Epithelial cell of prostate (primary cell): ENCODE measurements at regions not wholly inside any gene's neighbourhood (a gene's known extent, or its start where the extent isn't known, plus 50 kb on each side); places are given as distances from the start of the nearest gene placed in this dataset.
"Not testable (repeated sequence)": the region's sequence is repeated elsewhere in the genome, so short reads cannot be mapped to it uniquely, and the experiment has no call there.

Experiments used
- DNase-seq: peaks from one replicate; pipeline ENCODE4 v3.0.0-alpha.2; 2011; ENCODE audit warnings: low read depth, low spot score
- H3K27ac ChIP-seq: fragments of 450-650 bp; 2 replicates; pipeline ENCODE4 v1.5.1; 2017; ENCODE audit warnings: mild to moderate bottlenecking

- no peak overlapping the region for H3K27ac ChIP-seq
- no peak for DNase-seq
Measured at GRCh38 chr5:74535926-74536325, 104.6 kb downstream of the ENC1 start.

GRCh38 chr5:74534397-74535129 lies 106.0 kb downstream of the ENC1 start:
- no peak overlapping the region for H3K27ac ChIP-seq
- DNase-seq = no peak

- H3K27ac ChIP-seq = no peak overlapping the region
- DNase-seq = no peak
Measured at GRCh38 chr5:74530326-74531050, 110.0 kb downstream of the ENC1 start.

- H3K27ac ChIP-seq = no peak overlapping the region
- DNase-seq = no peak
Measured at GRCh38 chr5:74529101-74529500, 111.4 kb downstream of the ENC1 start.

GRCh38 chr5:74526111-74526510 lies 114.4 kb downstream of the ENC1 start:
- no peak overlapping the region for H3K27ac ChIP-seq
- no peak for DNase-seq

GRCh38 chr5:74524767-74525166 lies 115.8 kb downstream of the ENC1 start:
- not testable (repeated sequence) for DNase-seq, H3K27ac ChIP-seq

GRCh38 chr5:74523698-74524097 lies 116.8 kb downstream of the ENC1 start:
- H3K27ac ChIP-seq, DNase-seq: not testable (repeated sequence)

GRCh38 chr5:74522838-74523237 lies 117.7 kb downstream of the ENC1 start:
- not testable (repeated sequence) for H3K27ac ChIP-seq

GRCh38 chr5:74521401-74521800 lies 119.1 kb downstream of the ENC1 start:
- no peak for DNase-seq
- H3K27ac ChIP-seq = no peak overlapping the region

More at GRCh38 chr5:74522838-74523237, 117.7 kb downstream of the ENC1 start:
- not testable (repeated sequence) for DNase-seq

GRCh38 chr5:74519679-74520078 lies 120.8 kb downstream of the ENC1 start:
- DNase-seq = no peak
- H3K27ac ChIP-seq = no peak overlapping the region

GRCh38 chr5:74519161-74519571 lies 121.4 kb downstream of the ENC1 start:
- no peak overlapping the region for H3K27ac ChIP-seq
- DNase-seq = no peak

- H3K27ac ChIP-seq = no peak overlapping the region
- no peak for DNase-seq
Measured at GRCh38 chr5:74517700-74518099, 122.8 kb downstream of the ENC1 start.

GRCh38 chr5:74516211-74516636 lies 124.3 kb downstream of the ENC1 start:
- no peak for DNase-seq
- H3K27ac ChIP-seq = no peak overlapping the region

GRCh38 chr5:74514888-74515551 lies 125.5 kb downstream of the ENC1 start:
- no peak overlapping the region for H3K27ac ChIP-seq
- DNase-seq = no peak

- not testable (repeated sequence) for H3K27ac ChIP-seq, DNase-seq
Measured at GRCh38 chr5:74511770-74512169, 128.8 kb downstream of the ENC1 start.

GRCh38 chr5:74510476-74511075 lies 130.0 kb downstream of the ENC1 start:
- no peak for DNase-seq
- no peak overlapping the region for H3K27ac ChIP-seq

- H3K27ac ChIP-seq = no peak overlapping the region
- no peak for DNase-seq
Measured at GRCh38 chr5:74507370-74508005, 133.0 kb downstream of the ENC1 start.

GRCh38 chr5:74506119-74506518 lies 134.4 kb downstream of the ENC1 start:
- no peak for DNase-seq
- H3K27ac ChIP-seq = no peak overlapping the region

GRCh38 chr5:74504463-74504862 lies 136.1 kb downstream of the ENC1 start:
- DNase-seq = no peak
- H3K27ac ChIP-seq = no peak overlapping the region

GRCh38 chr5:74502479-74502950 lies 138.0 kb downstream of the ENC1 start:
- no peak overlapping the region for H3K27ac ChIP-seq

More at GRCh38 chr5:74502479-74502950, 138.0 kb downstream of the ENC1 start:
- no peak for DNase-seq
